Astrocyte (in vitro differentiated cells and primary cell): ENCODE measurements at regions not wholly inside any gene's neighbourhood (a gene's known extent, or its start where the extent isn't known, plus 50 kb on each side); places are given as distances from the start of the nearest gene placed in this dataset.

Experiments used
- CTCF ChIP-seq: IDR thresholded peaks from 2 replicates; pipeline ENCODE4 v1.5.1; 2011; ENCODE audit warnings: low read depth, mild to moderate bottlenecking, inconsistent platforms, low read length, moderate library complexity; ENCODE audit not compliant: insufficient read depth
- EZH2 ChIP-seq: IDR thresholded peaks from 2 replicates; pipeline ENCODE4 v1.6.1; 2012; ENCODE audit warnings: mild to moderate bottlenecking, low read length, inconsistent platforms; ENCODE audit not compliant: insufficient read depth

- no peak for TF ChIP-seq CTCF
- no peak for TF ChIP-seq EZH2
Observed at GRCh38 chr16:59463776-59464175, 729.7 kb upstream of the GOT2 start.
